ENCODE measurements at regions not wholly inside any gene's neighbourhood (a gene's known extent, or its start where the extent isn't known, plus 50 kb on each side); places are given as distances from the start of the nearest gene placed in this dataset.

DNA sequence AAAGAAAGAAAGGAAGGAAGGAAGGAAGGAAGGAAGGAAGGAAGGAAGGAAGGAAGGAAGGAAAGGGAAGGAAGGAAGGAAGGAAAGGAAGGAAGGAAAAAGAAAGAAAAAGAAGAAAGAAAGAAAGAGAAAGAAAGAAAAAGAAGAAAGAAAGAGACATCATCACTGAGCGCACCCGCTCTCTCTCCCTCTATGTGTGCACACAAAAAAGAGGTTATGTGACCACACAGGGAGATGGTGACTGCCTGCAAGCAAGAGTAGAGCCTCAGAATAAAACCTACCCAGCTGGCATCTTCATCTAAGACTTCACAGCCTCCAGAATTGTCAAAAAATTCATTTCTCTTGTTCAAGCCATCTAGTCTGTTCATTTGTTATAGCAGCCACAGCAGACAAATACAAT lies 1307.4 kb upstream of the ACVR2A start:
- no peak overlapping the region for H3K4me2 ChIP-seq (ENCODE audit: extremely low read depth, insufficient read depth, low read length)
- H2AFZ ChIP-seq (ENCODE audit: low read length), result no peak overlapping the region
- H4K20me1 ChIP-seq (ENCODE audit: control insufficient read depth, extremely low read depth, insufficient read depth, low read length), result no peaks in the 10 kb centered on the region
- H3K36me3 ChIP-seq (ENCODE audit: control insufficient read depth, insufficient read depth, low read length), result no peaks in the 10 kb centered on the region
- H3K4me3 ChIP-seq (replicated peaks in 1 of 4; ENCODE audit: control extremely low read depth in 1 of 4, insufficient read depth in 1 of 4, low read depth in 3 of 4, low read length in 4 of 4), result no peak overlapping the region
- no peaks in the 10 kb centered on the region for H3K4me1 ChIP-seq (ENCODE audit: control insufficient read depth, extremely low read depth, insufficient read depth, low read length)
- H3K79me2 ChIP-seq (ENCODE audit: control insufficient read depth, insufficient read depth, low read length), result no peaks in the 10 kb centered on the region
- H3K9ac ChIP-seq (ENCODE audit: insufficient read depth, low read length), result no peak overlapping the region
- no peaks in the 10 kb centered on the region for H3K9me3 ChIP-seq (ENCODE audit: control insufficient read depth, insufficient read depth, low read depth, low read length)
- DNase-seq (ENCODE audit: low read depth in 2 of 2), result no peak
- no peaks in the 10 kb centered on the region for H3K27me3 ChIP-seq (ENCODE audit: control insufficient read depth, insufficient read depth, low read length)
- H3K27ac ChIP-seq (ENCODE audit: insufficient read depth, low read length), result no peak overlapping the region
- no peak for TF ChIP-seq EZH2 (IDR thresholded peaks at IDR 0.05; ENCODE audit: low read length, missing control alignments)
- TF ChIP-seq, protein P1, sequence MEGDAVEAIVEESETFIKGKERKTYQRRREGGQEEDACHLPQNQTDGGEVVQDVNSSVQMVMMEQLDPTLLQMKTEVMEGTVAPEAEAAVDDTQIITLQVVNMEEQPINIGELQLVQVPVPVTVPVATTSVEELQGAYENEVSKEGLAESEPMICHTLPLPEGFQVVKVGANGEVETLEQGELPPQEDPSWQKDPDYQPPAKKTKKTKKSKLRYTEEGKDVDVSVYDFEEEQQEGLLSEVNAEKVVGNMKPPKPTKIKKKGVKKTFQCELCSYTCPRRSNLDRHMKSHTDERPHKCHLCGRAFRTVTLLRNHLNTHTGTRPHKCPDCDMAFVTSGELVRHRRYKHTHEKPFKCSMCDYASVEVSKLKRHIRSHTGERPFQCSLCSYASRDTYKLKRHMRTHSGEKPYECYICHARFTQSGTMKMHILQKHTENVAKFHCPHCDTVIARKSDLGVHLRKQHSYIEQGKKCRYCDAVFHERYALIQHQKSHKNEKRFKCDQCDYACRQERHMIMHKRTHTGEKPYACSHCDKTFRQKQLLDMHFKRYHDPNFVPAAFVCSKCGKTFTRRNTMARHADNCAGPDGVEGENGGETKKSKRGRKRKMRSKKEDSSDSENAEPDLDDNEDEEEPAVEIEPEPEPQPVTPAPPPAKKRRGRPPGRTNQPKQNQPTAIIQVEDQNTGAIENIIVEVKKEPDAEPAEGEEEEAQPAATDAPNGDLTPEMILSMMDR (conservative IDR thresholded peaks at IDR 0.05 in 1 of 2, IDR thresholded peaks at IDR 0.05 in 1 of 2; ENCODE audit: low read depth in 1 of 2, low read length in 2 of 2), result no peak

DNA sequence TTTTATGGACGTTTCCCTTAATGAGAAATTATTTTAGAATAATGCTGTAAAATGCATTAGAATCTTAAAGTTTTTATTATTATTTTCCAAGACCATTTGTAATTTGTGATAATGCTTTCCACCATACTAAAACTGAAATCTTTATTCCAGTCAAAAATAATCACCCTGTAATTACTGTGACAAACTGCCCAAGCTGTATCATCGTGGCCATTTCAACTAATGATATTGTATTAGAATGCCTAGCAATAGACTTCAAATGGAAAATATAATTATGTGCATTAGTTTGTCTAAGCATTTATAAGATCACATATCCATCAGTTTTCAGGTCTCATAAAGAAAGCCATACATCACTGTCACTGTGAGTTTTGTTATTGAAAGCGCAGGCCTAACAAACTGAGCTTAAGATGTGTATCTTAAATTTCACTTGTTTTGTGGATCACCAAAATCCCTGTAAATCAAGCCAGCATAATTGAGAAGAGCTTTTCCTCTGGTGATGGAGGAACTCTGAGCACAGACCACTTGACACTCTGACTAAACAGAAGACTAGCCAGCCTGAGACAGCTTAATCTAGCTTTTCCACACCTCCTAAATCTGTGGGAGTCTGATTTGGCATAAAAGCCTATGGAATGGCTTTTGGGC lies 1312.2 kb upstream of the ACVR2A start:
- H3K27me3 ChIP-seq (ENCODE audit: control insufficient read depth, insufficient read depth, low read length), result no peaks in the 10 kb centered on the region
- H3K9me3 ChIP-seq (ENCODE audit: control insufficient read depth, insufficient read depth, low read depth, low read length), result no peaks in the 10 kb centered on the region
- no peak overlapping the region for H3K27ac ChIP-seq (ENCODE audit: insufficient read depth, low read length)
- no peaks in the 10 kb centered on the region for H4K20me1 ChIP-seq (ENCODE audit: control insufficient read depth, extremely low read depth, insufficient read depth, low read length)
- no peak overlapping the region for H3K4me3 ChIP-seq (replicated peaks in 1 of 4; ENCODE audit: control extremely low read depth in 1 of 4, insufficient read depth in 1 of 4, low read depth in 3 of 4, low read length in 4 of 4)
- H3K9ac ChIP-seq (ENCODE audit: insufficient read depth, low read length), result no peak overlapping the region
- H3K4me1 ChIP-seq (ENCODE audit: control insufficient read depth, extremely low read depth, insufficient read depth, low read length), result no peaks in the 10 kb centered on the region
- H2AFZ ChIP-seq (ENCODE audit: low read length), result no peak overlapping the region
- TF ChIP-seq EZH2 (IDR thresholded peaks at IDR 0.05; ENCODE audit: low read length, missing control alignments), result no peak
- TF ChIP-seq, protein P1 (conservative IDR thresholded peaks at IDR 0.05 in 1 of 2, IDR thresholded peaks at IDR 0.05 in 1 of 2; ENCODE audit: low read depth in 1 of 2, low read length in 2 of 2), result no peak
- H3K79me2 ChIP-seq (ENCODE audit: control insufficient read depth, insufficient read depth, low read length), result no peaks in the 10 kb centered on the region
- H3K4me2 ChIP-seq (ENCODE audit: extremely low read depth, insufficient read depth, low read length), result no peak overlapping the region
- no peak for DNase-seq (ENCODE audit: low read depth in 2 of 2)
- no peaks in the 10 kb centered on the region for H3K36me3 ChIP-seq (ENCODE audit: control insufficient read depth, insufficient read depth, low read length)

DNA sequence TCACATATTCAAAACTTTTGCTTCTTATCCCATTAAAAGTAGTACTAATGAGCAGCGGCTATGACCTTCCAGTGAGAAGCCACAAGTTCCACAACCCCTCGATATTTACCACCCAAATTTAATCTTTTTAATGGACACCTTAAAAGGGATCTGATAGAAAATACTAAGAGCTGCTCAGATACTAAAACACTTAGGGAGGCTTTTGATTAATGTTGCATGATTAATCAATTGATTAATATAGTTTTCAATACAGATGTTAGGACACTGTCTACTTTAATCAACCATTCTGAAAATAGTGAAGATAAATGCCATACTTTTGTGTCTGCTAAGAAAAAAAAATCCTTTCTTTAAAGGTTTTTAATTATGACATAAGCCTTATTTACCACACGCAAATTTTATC lies 1312.8 kb upstream of the ACVR2A start:
- DNase-seq (ENCODE audit: low read depth in 2 of 2), result no peak
- Histone ChIP-seq H3K79me2 (ENCODE audit: control insufficient read depth, insufficient read depth, low read length) (no peaks in the 10 kb centered on the region), H3K27me3 (ENCODE audit: control insufficient read depth, insufficient read depth, low read length) (no peaks in the 10 kb centered on the region), H3K4me3 (replicated peaks in 1 of 4; ENCODE audit: control extremely low read depth in 1 of 4, insufficient read depth in 1 of 4, low read depth in 3 of 4, low read length in 4 of 4) (no peak overlapping the region), H3K36me3 (ENCODE audit: control insufficient read depth, insufficient read depth, low read length) (no peaks in the 10 kb centered on the region), H3K4me2 (ENCODE audit: extremely low read depth, insufficient read depth, low read length) (no peak overlapping the region), H3K9me3 (ENCODE audit: control insufficient read depth, insufficient read depth, low read depth, low read length) (no peaks in the 10 kb centered on the region), H4K20me1 (ENCODE audit: control insufficient read depth, extremely low read depth, insufficient read depth, low read length) (no peaks in the 10 kb centered on the region), H2AFZ (ENCODE audit: low read length) (no peak overlapping the region), H3K4me1 (ENCODE audit: control insufficient read depth, extremely low read depth, insufficient read depth, low read length) (no peaks in the 10 kb centered on the region), H3K9ac (ENCODE audit: insufficient read depth, low read length) (no peak overlapping the region), H3K27ac (ENCODE audit: insufficient read depth, low read length) (no peak overlapping the region)
- no peak for TF ChIP-seq EZH2 (IDR thresholded peaks at IDR 0.05; ENCODE audit: low read length, missing control alignments)
- TF ChIP-seq, protein P1 (conservative IDR thresholded peaks at IDR 0.05 in 1 of 2, IDR thresholded peaks at IDR 0.05 in 1 of 2; ENCODE audit: low read depth in 1 of 2, low read length in 2 of 2), result no peak

Measured in fibroblast of lung (primary cell).